RWPE2 (cell line): ENCODE measurements at regions not wholly inside any gene's neighbourhood (a gene's known extent, or its start where the extent isn't known, plus 50 kb on each side); places are given as distances from the start of the nearest gene placed in this dataset.
A peak's percentile ranks its signal among the peaks of the same experiment; 100 is the strongest.
"Not testable (repeated sequence)": the region's sequence is repeated elsewhere in the genome, so short reads cannot be mapped to it uniquely, and the experiment has no call there.

Experiments
- ATAC-seq: fragments of 200-7000 bp; cut with Tn5 transposase; 3 replicates; pipeline ENCODE4 v1.9.1; 2021; ENCODE audit warnings: low read depth
- DNase-seq: peaks from one replicate; pipeline ENCODE4 v3.0.0-alpha.2; 2020; ENCODE audit warnings: low spot score
- H3K27ac ChIP-seq: fragments of 450-650 bp; 2 replicates; pipeline ENCODE4 v1.5.1; 2017; ENCODE audit warnings: mild to moderate bottlenecking; ENCODE audit not compliant: poor library complexity, severe bottlenecking
- H3K27me3 ChIP-seq: fragments of 250-450 bp; sonication (Bioruptor Pico); 2 replicates; pipeline ENCODE4 v1.5.1; 2021; ENCODE audit warnings: mild to moderate bottlenecking, moderate library complexity; ENCODE audit not compliant: insufficient read depth, poor library complexity, severe bottlenecking
- H3K36me3 ChIP-seq: fragments of 250-450 bp; sonication (Bioruptor Pico); 2 replicates; pipeline ENCODE4 v1.5.1; 2020; ENCODE audit warnings: low read depth, mild to moderate bottlenecking, moderate library complexity
- H3K4me1 ChIP-seq: fragments of 250-450 bp; sonication (Bioruptor Pico); 2 replicates; pipeline ENCODE4 v1.5.1; 2021; ENCODE audit warnings: mild to moderate bottlenecking, moderate library complexity; ENCODE audit not compliant: insufficient read depth, poor library complexity, severe bottlenecking
- H3K4me3 ChIP-seq: fragments of 250-450 bp; sonication (Bioruptor Pico); 2 replicates; pipeline ENCODE4 v1.5.1; 2021; ENCODE audit warnings: mild to moderate bottlenecking, moderate library complexity; ENCODE audit not compliant: severe bottlenecking
- H3K9me3 ChIP-seq: fragments of 250-450 bp; sonication (Bioruptor Pico); 2 replicates; pipeline ENCODE4 v1.5.1; 2021; ENCODE audit warnings: mild to moderate bottlenecking, moderate library complexity; ENCODE audit not compliant: severe bottlenecking
- TF ChIP-seq, protein P1 (sequence below): fragments of 450-650 bp; IDR thresholded peaks from one replicate; pipeline ENCODE4 v1.5.1; 2017; ENCODE audit warnings: mild to moderate bottlenecking, moderate library complexity; ENCODE audit not compliant: poor library complexity, severe bottlenecking

DNA sequence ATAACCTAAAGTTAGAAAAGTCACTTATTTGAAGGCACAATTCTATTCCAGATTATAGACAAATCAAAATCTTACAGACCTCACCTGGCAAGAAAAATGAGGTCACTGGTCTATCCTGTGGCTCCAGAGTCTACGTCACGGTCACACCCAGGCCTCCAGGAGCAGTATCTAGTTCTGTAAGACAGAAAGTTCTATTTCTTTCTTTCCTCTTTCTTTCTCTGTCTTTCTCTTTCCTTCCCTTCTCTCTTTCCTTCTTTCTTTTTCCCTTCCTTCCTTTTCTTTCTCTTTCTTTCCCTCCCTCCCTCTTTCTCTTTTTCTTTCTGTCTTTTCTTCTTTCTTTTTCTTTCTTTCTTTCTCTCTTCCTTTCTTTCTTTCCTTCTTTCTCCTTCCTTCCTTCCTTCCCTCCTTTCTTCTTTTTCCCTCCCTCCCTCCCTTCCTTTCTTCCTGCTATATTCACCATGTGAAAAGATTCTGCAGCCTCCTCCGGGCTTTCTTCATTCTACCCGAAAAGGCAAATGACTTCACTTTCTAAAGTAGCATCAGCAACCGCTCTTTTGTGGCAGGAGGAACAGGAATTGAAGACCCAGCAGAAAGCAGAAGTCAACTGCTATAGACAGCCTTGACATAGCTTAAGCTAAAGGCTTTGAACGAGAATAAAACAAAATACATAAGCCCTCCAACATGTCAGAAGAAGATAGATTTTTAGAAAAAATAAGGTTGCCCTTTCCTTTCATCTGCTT, 83.9 kb upstream of the SIRPG start:
- no peak for ATAC-seq
- no peaks in the 10 kb centered on the region for H3K27me3 ChIP-seq

DNA sequence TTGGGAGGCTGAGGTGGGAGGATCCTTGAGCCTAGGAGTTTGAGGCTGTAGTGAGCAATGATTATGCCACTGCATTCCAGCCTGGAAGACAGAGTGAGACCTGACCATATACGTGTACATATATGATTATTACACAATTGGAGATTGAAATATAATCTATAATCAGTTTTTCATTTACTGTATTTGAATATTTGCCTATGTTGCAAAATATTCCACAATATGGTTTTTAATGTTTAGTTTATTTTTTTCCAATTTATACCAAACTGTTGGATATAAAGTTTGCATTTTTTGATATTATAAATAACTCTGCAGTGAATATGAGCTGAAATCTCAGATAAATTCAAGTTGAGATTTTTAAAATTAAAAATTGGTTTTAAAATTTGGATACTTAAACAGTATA, 79.6 kb upstream of the SIRPG start:
- ATAC-seq (no peak), DNase-seq (no peak)
- Histone ChIP-seq H3K27me3 (no peaks in the 10 kb centered on the region), H3K27ac (no peak overlapping the region), H3K9me3 (no peaks in the 10 kb centered on the region), H3K4me3 (no peak overlapping the region), H3K4me1 (no peaks in the 10 kb centered on the region), H3K36me3 (no peaks in the 10 kb centered on the region)
- TF ChIP-seq, protein P1, sequence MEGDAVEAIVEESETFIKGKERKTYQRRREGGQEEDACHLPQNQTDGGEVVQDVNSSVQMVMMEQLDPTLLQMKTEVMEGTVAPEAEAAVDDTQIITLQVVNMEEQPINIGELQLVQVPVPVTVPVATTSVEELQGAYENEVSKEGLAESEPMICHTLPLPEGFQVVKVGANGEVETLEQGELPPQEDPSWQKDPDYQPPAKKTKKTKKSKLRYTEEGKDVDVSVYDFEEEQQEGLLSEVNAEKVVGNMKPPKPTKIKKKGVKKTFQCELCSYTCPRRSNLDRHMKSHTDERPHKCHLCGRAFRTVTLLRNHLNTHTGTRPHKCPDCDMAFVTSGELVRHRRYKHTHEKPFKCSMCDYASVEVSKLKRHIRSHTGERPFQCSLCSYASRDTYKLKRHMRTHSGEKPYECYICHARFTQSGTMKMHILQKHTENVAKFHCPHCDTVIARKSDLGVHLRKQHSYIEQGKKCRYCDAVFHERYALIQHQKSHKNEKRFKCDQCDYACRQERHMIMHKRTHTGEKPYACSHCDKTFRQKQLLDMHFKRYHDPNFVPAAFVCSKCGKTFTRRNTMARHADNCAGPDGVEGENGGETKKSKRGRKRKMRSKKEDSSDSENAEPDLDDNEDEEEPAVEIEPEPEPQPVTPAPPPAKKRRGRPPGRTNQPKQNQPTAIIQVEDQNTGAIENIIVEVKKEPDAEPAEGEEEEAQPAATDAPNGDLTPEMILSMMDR = no peak

More for the DNA sequence above, 83.9 kb upstream of the SIRPG start:
- no peak for DNase-seq
- Histone ChIP-seq H3K4me3 (no peak overlapping the region), H3K36me3 (no peaks in the 10 kb centered on the region), H3K27ac (no peak overlapping the region), H3K9me3 (no peaks in the 10 kb centered on the region), H3K4me1 (no peaks in the 10 kb centered on the region)
- TF ChIP-seq, protein P1 = no peak

DNA sequence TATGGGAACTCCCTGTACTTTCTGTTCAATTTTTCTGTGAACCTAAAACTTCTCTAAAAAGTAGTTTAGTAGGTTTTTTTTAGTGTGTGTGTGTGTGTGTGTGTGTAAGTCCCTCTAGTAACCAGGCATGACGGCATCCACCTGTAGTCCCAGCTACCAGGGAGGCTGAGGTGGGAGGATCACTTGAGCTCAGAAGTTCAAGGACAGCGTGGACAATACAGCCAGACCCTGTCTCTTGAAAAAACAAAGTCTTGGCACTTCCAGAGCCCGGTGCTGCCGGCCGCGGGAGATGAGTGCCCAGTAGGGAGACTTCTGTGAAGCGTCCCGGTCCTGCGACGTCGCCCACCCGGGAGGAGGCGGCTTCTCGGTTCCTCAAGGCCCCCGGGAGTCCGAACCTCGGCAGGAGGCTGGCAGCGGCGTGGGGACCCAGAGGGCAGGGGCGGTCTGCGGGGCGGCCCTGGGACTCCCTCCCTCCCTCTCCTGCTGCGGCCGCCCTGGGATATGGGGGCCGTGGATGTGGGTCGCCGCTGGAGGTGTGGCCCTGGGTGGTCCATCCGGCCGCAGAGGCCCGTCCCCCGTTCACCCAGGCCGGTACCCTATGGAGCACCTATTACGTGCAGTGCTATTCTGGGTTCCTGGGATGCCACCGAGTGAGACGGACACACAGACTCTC, 78.0 kb upstream of the SIRPG start:
- peak; percentile 64 for DNase-seq
- Histone ChIP-seq H3K4me3 (no peak overlapping the region), H3K4me1 (no peaks in the 10 kb centered on the region), H3K27me3 (no peaks in the 10 kb centered on the region), H3K9me3 (no peaks in the 10 kb centered on the region), H3K27ac (no peak overlapping the region), H3K36me3 (no peaks in the 10 kb centered on the region)
- TF ChIP-seq, protein P1 = no peak
- no peak for ATAC-seq

DNA sequence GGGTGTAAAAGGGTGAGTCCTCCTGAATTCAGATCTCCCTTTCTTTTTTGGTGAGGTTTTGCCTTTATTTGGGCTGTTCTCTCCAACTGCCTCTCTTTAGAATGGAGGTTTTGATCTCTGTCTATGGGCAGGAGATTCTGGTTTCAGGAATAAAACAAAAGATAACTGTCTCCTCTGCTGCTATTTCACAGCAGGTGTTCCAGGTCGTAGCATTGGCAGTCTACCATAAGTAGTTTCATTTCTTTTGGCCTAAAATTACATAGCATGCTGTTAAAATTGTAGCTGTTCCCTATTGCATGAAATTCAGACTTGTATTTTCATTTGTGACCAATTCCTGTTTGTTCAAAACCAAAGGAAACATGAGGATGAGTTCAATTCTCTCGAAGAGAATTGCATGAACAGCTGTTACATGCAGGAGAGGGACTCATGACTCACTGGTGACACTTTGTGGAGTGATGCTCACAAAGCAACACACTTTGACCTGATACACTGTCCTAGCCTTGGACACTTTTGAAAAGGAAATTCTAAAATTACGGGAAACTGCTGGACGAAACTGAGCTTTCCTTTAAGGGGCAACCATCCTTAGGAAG, 76.8 kb upstream of the SIRPG start:
- no peaks in the 10 kb centered on the region for H3K36me3 ChIP-seq
- DNase-seq (no peak), ATAC-seq (peak; percentile 70; the same call in 2 of the 3 replicates)
- TF ChIP-seq, protein P1 = peak; percentile 52
- no peak overlapping the region for H3K27ac ChIP-seq
- no peaks in the 10 kb centered on the region for H3K27me3 ChIP-seq
- H3K4me1 ChIP-seq = no peaks in the 10 kb centered on the region
- H3K9me3 ChIP-seq = no peaks in the 10 kb centered on the region
- no peak overlapping the region for H3K4me3 ChIP-seq

DNA sequence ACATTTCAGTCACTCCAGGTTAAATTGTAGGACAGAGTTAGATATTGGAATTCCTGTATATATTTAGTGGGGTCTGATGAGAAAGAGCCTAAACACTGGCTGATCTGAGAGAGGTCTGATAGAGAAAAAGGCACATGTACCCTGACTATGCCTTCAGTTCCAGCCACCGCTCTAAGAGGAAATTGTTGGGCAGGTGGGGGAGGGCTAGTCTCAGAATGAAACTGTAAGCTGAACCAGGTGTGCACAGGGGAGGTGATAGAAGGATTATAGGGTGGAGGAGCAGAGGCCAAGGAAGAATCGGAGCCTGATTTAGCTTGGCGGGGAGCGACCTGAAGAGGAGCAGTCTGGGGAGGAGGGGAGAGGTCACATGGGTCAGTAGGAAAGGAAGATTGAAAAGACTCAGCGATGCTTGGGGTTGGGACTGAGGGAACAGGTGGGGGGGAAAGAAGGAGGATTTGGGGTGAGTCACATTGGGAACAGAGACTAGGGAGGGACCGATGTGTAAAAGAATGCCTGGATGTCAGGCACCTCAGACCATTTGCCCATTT, 74.3 kb upstream of the SIRPG start:
- not testable (repeated sequence) for H3K9me3 ChIP-seq, DNase-seq, ATAC-seq, H3K4me1 ChIP-seq, H3K27ac ChIP-seq, H3K27me3 ChIP-seq, H3K36me3 ChIP-seq, H3K4me3 ChIP-seq

DNA sequence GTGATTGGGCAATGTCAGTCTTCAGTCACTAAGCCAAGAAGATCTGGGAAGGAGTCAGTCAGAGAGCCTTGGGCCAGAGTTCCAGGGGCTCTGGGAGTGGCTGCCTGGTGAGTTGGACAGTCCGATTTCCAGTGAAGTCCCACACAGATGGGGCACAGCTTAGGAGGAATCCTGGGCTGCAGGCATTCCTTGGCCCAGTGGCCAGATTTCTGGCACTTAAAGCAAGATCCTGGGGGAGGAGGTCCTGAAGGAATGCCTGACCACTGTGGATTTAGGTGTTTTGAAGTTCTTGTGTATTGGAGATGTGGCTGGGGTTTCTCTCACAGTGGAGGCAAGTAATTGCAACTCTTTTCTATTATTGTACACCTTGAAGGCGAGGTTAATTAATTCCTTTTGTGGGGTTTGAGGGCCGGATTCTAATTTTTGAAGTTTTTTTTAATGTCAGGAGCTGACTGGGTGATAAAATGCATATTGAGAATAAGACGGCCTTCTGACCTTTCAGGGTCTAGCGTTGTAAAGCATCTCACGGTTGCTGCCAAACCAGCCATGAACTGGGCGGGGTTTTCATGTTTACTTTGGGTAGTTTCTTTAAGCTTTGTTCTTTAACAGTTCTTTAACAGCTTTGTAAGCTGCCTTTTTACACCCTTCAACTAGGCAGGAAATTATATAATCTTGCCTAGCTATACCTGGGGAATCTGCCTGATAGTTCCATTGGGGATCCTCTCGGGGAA, 73.6 kb upstream of the SIRPG start:
- H3K36me3 ChIP-seq, ATAC-seq, H3K4me1 ChIP-seq, H3K4me3 ChIP-seq, DNase-seq, H3K9me3 ChIP-seq, H3K27ac ChIP-seq, H3K27me3 ChIP-seq: not testable (repeated sequence)

DNA sequence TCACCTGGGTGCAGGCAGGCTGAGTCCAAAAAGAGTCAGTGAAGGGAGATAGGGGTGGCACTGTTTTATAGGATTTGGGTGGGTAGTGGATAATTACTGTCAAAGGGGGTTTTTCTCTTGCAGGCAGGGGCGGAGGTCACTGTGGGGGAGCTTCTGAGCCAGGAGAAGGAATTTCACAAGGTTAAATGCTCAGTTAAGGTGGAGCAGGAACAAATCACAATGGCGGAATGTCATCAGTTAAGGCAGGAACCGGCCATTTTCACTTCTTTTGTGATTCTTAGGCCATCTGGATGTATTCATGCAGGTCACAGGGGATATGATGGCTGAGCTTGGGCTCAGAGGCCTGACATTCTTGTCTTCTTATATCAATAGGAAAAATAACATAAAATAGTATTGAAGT, 69.7 kb upstream of the SIRPG start:
- H3K4me3 ChIP-seq, H3K27me3 ChIP-seq, DNase-seq, H3K4me1 ChIP-seq, ATAC-seq, H3K27ac ChIP-seq, H3K36me3 ChIP-seq, H3K9me3 ChIP-seq: not testable (repeated sequence)
